Muscle layer of colon (tissue), 2 donors: ENCODE measurements at regions not wholly inside any gene's neighbourhood (a gene's known extent, or its start where the extent isn't known, plus 50 kb on each side); places are given as distances from the start of the nearest gene placed in this dataset.
"Not testable (repeated sequence)": the region's sequence is repeated elsewhere in the genome, so short reads cannot be mapped to it uniquely, and the experiment has no call there.

Experiments used
- H3K27ac ChIP-seq: one replicate; pipeline ENCODE4 v1.7.0; 2013; ENCODE audit warnings: low read depth, mild to moderate bottlenecking, low read length, moderate library complexity
- H3K27me3 ChIP-seq, 2 donors: one replicate each; pipeline ENCODE4 v1.7.0; 2013; ENCODE audit warnings: low read length in 2 of 2, mild to moderate bottlenecking in 2 of 2; ENCODE audit not compliant: insufficient read depth in 2 of 2, control insufficient read depth in 1 of 2
- H3K36me3 ChIP-seq: one replicate; pipeline ENCODE4 v1.7.0; 2013; ENCODE audit warnings: mild to moderate bottlenecking, low read length; ENCODE audit not compliant: insufficient read depth
- H3K4me1 ChIP-seq: one replicate; pipeline ENCODE4 v1.7.0; 2013; ENCODE audit warnings: mild to moderate bottlenecking, low read length; ENCODE audit not compliant: insufficient read depth
- H3K4me3 ChIP-seq, 2 donors: one replicate each; pipeline ENCODE4 v1.7.0; 2013; ENCODE audit warnings: low read length in 2 of 2, low read depth in 1 of 2, mild to moderate bottlenecking in 1 of 2, moderate library complexity in 1 of 2
- H3K9ac ChIP-seq: one replicate; pipeline ENCODE4 v1.7.0; 2013; ENCODE audit warnings: low read length
- H3K9me3 ChIP-seq: one replicate; pipeline ENCODE4 v1.7.0; 2013; ENCODE audit warnings: mild to moderate bottlenecking, low read length
- donor health status: abdominal sarcoma.
- donor health status: Adenocarcinoma of cecum.

DNA sequence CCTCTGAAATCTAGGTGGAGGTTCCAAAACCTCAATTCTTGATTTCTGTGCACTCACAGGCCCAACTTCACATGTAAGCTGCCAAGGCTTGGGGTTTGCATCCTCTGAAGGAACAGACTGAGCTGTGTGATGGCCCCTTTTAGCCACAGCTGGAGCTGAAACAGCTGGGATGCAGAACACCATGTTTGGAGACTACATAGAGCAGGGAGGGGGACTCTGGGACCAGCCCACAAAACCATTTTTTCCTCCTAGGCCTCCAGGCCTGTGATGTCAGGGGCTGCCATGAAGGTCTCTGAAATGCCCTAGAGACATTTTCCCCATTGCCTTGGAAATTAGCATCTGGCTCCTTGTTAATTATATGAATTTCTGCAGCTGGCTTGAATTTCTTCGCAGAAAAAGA is 1025.9 kb upstream of the NOVA1 start:
- H3K27ac ChIP-seq, result no peak overlapping the region
- H3K4me3 ChIP-seq, result no peak overlapping the region
- H3K27me3 ChIP-seq, result no peaks in the 10 kb centered on the region
- no peaks in the 10 kb centered on the region for H3K4me1 ChIP-seq
- no peaks in the 10 kb centered on the region for H3K9me3 ChIP-seq
- no peak overlapping the region for H3K9ac ChIP-seq
- no peaks in the 10 kb centered on the region for H3K36me3 ChIP-seq

GRCh38 chr14:27634056-27634970 is 1036.5 kb upstream of the NOVA1 start:
- no peaks in the 10 kb centered on the region for H3K36me3 ChIP-seq
- no peak overlapping the region for H3K27ac ChIP-seq
- H3K9ac ChIP-seq, result no peak overlapping the region
- H3K27me3 ChIP-seq, result no peaks in the 10 kb centered on the region
- no peak overlapping the region for H3K4me3 ChIP-seq
- no peaks in the 10 kb centered on the region for H3K9me3 ChIP-seq
- no peaks in the 10 kb centered on the region for H3K4me1 ChIP-seq

DNA sequence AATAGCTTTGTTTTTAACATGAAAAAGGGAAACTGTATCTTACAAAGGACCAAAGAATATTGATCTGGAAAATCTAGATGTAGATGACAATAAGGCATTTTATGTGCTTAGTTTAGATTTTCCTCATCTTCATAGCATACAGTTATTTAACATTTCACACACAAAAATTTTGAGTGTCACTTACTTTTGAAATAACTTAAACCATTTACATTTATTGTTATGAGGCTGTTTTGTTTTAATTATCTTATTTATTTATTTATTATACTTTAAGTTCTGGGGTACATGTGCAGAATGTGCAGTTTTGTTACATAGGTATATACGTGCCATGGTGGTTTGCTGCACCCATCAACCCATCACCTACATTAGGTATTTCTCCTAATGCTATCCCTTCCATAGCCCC is 1042.9 kb upstream of the NOVA1 start:
- H3K9ac ChIP-seq, H3K4me3 ChIP-seq, H3K27ac ChIP-seq, H3K9me3 ChIP-seq, H3K36me3 ChIP-seq, H3K27me3 ChIP-seq, H3K4me1 ChIP-seq: not testable (repeated sequence)

- H3K4me3 ChIP-seq, result no peak overlapping the region
- no peaks in the 10 kb centered on the region for H3K36me3 ChIP-seq
- H3K4me1 ChIP-seq, result no peaks in the 10 kb centered on the region
- H3K9me3 ChIP-seq, result no peaks in the 10 kb centered on the region
- no peaks in the 10 kb centered on the region for H3K27me3 ChIP-seq
- H3K27ac ChIP-seq, result no peak overlapping the region
- no peak overlapping the region for H3K9ac ChIP-seq
Observed at GRCh38 chr14:27642251-27642866, 1044.5 kb upstream of the NOVA1 start.

DNA sequence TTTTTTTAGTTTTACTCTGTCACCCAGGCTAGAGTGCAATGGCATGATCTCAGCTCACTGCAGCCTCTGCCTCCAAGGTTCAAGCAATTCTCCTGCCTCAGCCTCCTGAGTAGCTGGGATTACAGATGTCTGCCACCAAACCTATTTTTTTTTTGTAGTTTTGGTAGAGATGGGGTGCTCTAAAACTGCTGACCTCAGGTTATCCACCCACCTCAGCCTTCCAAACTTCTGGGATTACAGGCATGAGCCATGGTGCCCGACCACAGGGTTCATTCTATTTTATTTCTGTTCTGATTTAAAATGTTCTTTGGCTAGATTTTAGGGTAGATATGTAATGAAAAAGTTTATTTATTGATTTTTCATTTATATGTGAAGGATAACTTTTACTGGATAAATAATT is 1062.8 kb upstream of the NOVA1 start:
- H3K4me3 ChIP-seq, result no peak overlapping the region
- H3K27ac ChIP-seq, result no peak overlapping the region
- H3K9me3 ChIP-seq, result no peaks in the 10 kb centered on the region
- no peaks in the 10 kb centered on the region for H3K4me1 ChIP-seq
- H3K27me3 ChIP-seq, result no peaks in the 10 kb centered on the region
- H3K36me3 ChIP-seq, result no peaks in the 10 kb centered on the region
- no peak overlapping the region for H3K9ac ChIP-seq

DNA sequence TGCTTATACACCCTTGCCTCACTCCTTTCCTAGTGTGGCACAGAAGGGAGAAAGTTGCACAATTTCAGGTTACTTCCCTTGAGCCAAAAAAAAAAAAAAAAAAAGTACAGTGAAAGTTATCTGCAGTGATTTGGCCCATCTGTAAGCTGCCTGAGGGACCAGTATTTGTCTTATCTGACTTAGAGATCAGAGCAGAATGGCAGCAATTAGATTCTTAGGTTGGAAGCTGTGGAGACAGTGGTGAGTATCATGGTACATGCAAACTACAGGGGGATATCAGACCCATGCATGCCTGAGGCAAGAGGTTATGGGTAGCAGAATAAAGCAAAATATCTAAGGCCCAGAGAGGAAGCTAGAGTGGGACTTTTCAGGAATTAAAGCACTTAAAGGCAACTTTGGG is 1070.7 kb upstream of the NOVA1 start:
- H3K4me1 ChIP-seq, result no peaks in the 10 kb centered on the region
- H3K9me3 ChIP-seq, result no peaks in the 10 kb centered on the region
- H3K4me3 ChIP-seq, result no peak overlapping the region
- no peak overlapping the region for H3K27ac ChIP-seq
- no peaks in the 10 kb centered on the region for H3K36me3 ChIP-seq
- H3K9ac ChIP-seq, result no peak overlapping the region
- no peaks in the 10 kb centered on the region for H3K27me3 ChIP-seq

GRCh38 chr14:27672047-27672446 is 1074.2 kb upstream of the NOVA1 start:
- Histone ChIP-seq H3K4me3 (no peak overlapping the region), H3K27me3 (no peaks in the 10 kb centered on the region), H3K4me1 (no peaks in the 10 kb centered on the region), H3K9ac (no peak overlapping the region), H3K9me3 (no peaks in the 10 kb centered on the region), H3K36me3 (no peaks in the 10 kb centered on the region), H3K27ac (no peak overlapping the region)

DNA sequence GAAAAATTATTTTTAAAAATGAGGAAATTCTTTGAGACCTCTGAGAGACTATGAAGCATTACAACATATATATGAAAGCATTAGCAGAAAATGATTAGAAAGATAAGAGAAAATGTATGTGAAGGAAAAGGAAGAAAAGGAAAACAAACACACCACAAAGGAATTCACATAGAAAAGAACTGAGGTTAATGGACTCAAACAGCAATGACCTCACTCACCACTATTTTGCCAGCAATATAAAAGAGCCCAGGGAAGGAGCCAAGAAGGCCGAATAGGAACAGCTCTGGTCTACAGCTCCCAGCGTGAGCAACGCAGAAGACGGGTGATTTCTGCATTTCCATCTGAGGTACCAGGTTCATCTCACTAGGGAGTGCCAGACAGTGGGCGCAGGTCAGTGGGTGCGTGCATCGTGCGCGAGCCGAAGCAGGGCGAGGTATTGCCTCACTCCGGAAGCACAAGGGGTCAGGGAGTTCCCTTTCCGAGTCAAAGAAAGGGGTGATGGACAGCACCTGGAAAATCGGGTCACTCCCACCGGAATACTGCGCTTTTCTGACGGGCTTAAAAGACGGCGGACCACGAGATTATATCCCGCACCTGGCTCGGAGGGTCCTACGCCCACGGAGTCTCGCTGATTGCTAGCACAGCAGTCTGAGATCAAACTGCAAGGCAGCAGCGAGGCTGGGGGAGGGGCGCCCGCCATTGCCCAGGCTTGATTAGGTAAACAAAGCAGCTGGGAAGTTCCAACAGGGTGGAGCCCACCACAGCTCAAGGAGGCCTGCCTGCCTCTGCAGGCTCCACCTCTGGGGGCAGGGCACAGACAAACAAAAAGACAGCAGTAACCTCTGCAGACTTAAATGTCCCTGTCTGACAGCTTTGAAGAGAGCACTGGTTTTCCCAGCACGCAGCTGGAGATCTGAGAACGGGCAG is 1075.2 kb upstream of the NOVA1 start:
- H3K9ac ChIP-seq, H3K4me1 ChIP-seq, H3K4me3 ChIP-seq, H3K36me3 ChIP-seq, H3K27me3 ChIP-seq, H3K9me3 ChIP-seq, H3K27ac ChIP-seq: not testable (repeated sequence)

GRCh38 chr14:27686137-27686536 is 1080.5 kb upstream of the FOXG1 start:
- Histone ChIP-seq H3K27me3 (no peaks in the 10 kb centered on the region), H3K9ac (no peak overlapping the region), H3K27ac (no peak overlapping the region), H3K36me3 (no peaks in the 10 kb centered on the region), H3K4me1 (no peaks in the 10 kb centered on the region), H3K4me3 (no peak overlapping the region), H3K9me3 (no peaks in the 10 kb centered on the region)

DNA sequence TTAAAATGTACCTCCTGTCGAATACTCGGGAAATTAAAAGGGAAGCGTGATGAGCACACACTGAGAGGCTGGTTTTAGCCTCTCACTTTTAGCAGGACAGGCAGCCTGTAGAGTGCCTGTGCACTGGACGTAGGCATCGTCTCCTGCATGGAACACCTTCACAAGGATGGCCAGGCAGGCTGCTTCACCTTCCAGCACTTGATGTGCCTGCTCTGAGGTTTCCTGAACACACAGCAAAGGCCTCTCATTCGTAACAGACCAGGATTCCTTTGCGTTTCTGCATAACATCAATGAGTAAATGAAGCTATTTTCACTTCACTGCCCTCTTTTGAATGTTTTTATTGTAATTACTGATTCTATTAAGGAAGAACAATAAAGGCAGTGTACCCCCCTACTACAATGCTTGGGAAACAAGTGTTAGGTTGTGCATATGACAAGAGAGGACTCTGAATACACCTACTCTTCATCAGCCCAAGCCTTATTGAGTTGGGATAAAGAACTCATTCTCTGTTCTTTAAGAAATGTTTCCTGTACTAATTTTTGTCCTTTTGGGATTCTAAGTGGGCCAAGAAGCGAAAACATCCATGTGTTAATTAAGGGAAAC is 1077.6 kb upstream of the FOXG1 start:
- H3K9ac ChIP-seq, result no peak overlapping the region
- no peaks in the 10 kb centered on the region for H3K36me3 ChIP-seq

GRCh38 chr14:27712364-27712763 is 1054.2 kb upstream of the FOXG1 start:
- no peak overlapping the region for H3K27ac ChIP-seq
- no peaks in the 10 kb centered on the region for H3K9me3 ChIP-seq
- no peak overlapping the region for H3K4me3 ChIP-seq
- no peaks in the 10 kb centered on the region for H3K4me1 ChIP-seq
- no peak overlapping the region for H3K9ac ChIP-seq
- H3K36me3 ChIP-seq, result no peaks in the 10 kb centered on the region
- H3K27me3 ChIP-seq, result no peaks in the 10 kb centered on the region

More for the DNA sequence above, 1077.6 kb upstream of the FOXG1 start:
- H3K27ac ChIP-seq, result no peak overlapping the region
- H3K4me3 ChIP-seq, result no peak overlapping the region
- no peaks in the 10 kb centered on the region for H3K4me1 ChIP-seq
- H3K27me3 ChIP-seq, result no peaks in the 10 kb centered on the region
- no peaks in the 10 kb centered on the region for H3K9me3 ChIP-seq
